MM.1S (cell line): ENCODE measurements at regions not wholly inside any gene's neighbourhood (a gene's known extent, or its start where the extent isn't known, plus 50 kb on each side); places are given as distances from the start of the nearest gene placed in this dataset.

Source experiments
- EZH2 ChIP-seq: fragments of 300-600 bp; sonication (generic); optimal IDR thresholded peaks from 2 replicates; pipeline ENCODE3; 2017; ENCODE audit warnings: low read depth, mild to moderate bottlenecking, antibody characterized with exemption, low read length, mixed read lengths
- EZH2phosphoT487 ChIP-seq: fragments of 300-600 bp; sonication (generic); IDR thresholded peaks from 2 replicates; pipeline ENCODE4 v1.6.1; 2018; ENCODE audit warnings: antibody characterized with exemption, low read length
- TF ChIP-seq, protein P1 (sequence below): fragments of 300-600 bp; sonication (generic); IDR thresholded peaks from 2 replicates; pipeline ENCODE4 v1.5.1; 2016; ENCODE audit warnings: antibody characterized with exemption, low read length, mixed read lengths

DNA sequence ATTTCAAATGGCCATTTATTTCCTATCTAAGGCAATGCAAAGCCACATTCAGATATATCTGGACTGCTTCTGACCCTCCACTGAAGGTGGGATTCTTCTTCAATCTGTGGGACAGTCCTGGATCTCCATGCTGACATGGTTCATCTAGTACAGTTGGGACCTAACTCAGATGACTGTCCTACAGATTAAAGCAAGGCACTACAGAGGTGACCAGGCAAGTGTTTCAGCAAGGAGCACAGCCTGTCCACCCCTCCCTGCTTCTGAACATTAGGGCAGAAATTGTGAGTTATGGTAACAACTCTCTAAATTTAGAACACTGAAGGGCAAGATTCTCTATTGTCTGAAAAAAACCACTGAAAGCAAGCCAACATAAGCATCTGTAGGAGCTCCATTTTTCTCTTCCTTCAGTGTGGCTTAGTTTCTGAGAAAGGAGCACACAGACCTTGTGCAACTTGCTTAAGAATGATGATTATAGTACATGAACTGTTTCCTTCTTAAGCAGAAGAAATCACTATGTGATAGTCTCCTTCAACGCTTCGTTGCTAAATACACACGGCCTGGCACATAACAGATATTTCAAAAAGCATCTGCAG, 62.9 kb upstream of the BARX1 start:
- TF ChIP-seq, protein P1, sequence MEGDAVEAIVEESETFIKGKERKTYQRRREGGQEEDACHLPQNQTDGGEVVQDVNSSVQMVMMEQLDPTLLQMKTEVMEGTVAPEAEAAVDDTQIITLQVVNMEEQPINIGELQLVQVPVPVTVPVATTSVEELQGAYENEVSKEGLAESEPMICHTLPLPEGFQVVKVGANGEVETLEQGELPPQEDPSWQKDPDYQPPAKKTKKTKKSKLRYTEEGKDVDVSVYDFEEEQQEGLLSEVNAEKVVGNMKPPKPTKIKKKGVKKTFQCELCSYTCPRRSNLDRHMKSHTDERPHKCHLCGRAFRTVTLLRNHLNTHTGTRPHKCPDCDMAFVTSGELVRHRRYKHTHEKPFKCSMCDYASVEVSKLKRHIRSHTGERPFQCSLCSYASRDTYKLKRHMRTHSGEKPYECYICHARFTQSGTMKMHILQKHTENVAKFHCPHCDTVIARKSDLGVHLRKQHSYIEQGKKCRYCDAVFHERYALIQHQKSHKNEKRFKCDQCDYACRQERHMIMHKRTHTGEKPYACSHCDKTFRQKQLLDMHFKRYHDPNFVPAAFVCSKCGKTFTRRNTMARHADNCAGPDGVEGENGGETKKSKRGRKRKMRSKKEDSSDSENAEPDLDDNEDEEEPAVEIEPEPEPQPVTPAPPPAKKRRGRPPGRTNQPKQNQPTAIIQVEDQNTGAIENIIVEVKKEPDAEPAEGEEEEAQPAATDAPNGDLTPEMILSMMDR = no peak
- TF ChIP-seq EZH2 (no peak), EZH2phosphoT487 (no peak)
